ENCODE measurements at regions not wholly inside any gene's neighbourhood (a gene's known extent, or its start where the extent isn't known, plus 50 kb on each side); places are given as distances from the start of the nearest gene placed in this dataset.

- TF ChIP-seq, protein P1, sequence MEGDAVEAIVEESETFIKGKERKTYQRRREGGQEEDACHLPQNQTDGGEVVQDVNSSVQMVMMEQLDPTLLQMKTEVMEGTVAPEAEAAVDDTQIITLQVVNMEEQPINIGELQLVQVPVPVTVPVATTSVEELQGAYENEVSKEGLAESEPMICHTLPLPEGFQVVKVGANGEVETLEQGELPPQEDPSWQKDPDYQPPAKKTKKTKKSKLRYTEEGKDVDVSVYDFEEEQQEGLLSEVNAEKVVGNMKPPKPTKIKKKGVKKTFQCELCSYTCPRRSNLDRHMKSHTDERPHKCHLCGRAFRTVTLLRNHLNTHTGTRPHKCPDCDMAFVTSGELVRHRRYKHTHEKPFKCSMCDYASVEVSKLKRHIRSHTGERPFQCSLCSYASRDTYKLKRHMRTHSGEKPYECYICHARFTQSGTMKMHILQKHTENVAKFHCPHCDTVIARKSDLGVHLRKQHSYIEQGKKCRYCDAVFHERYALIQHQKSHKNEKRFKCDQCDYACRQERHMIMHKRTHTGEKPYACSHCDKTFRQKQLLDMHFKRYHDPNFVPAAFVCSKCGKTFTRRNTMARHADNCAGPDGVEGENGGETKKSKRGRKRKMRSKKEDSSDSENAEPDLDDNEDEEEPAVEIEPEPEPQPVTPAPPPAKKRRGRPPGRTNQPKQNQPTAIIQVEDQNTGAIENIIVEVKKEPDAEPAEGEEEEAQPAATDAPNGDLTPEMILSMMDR (conservative IDR thresholded peaks at IDR 0.05; ENCODE audit: low read depth, low read length), result no peak
- TF ChIP-seq FOS (IDR thresholded peaks at IDR 0.05; ENCODE audit: low read depth, low read length) (no peak), POLR2A (IDR thresholded peaks at IDR 0.05; ENCODE audit: low read depth, low read length) (no peak), CHD1 (IDR thresholded peaks at IDR 0.05; ENCODE audit: low read depth, low read length) (no peak), RAD21 (IDR thresholded peaks at IDR 0.05; ENCODE audit: low read length) (no peak), BHLHE40 (IDR thresholded peaks at IDR 0.05; ENCODE audit: low read depth, low read length) (no peak), RCOR1 (IDR thresholded peaks at IDR 0.05; ENCODE audit: insufficient replicate concordance, low read length) (no peak), SMC3 (IDR thresholded peaks at IDR 0.05; ENCODE audit: low read depth, low read length) (no peak), MAZ (IDR thresholded peaks at IDR 0.05; ENCODE audit: borderline replicate concordance, low read depth, low read length) (no peak), MXI1 (IDR thresholded peaks at IDR 0.05; ENCODE audit: borderline replicate concordance, low read depth, low read length) (no peak), NFE2L2 (IDR thresholded peaks at IDR 0.05; ENCODE audit: low read depth, low read length) (no peak)
- TF ChIP-seq, protein P2, sequence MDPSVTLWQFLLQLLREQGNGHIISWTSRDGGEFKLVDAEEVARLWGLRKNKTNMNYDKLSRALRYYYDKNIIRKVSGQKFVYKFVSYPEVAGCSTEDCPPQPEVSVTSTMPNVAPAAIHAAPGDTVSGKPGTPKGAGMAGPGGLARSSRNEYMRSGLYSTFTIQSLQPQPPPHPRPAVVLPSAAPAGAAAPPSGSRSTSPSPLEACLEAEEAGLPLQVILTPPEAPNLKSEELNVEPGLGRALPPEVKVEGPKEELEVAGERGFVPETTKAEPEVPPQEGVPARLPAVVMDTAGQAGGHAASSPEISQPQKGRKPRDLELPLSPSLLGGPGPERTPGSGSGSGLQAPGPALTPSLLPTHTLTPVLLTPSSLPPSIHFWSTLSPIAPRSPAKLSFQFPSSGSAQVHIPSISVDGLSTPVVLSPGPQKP (IDR thresholded peaks at IDR 0.05; ENCODE audit: borderline replicate concordance, low read depth, low read length), result no peak
Measured at GRCh38 chr3:84904816-84905555, 53.8 kb upstream of the CADM2 start.

All from IMR-90 (cell line).